ENCODE measurements at regions not wholly inside any gene's neighbourhood (a gene's known extent, or its start where the extent isn't known, plus 50 kb on each side); places are given as distances from the start of the nearest gene placed in this dataset.

GRCh38 chr16:5505091-5505887, 407.7 kb upstream of the EEF2KMT start:
- Mint-ChIP-seq H3K27me3 (no peaks in the 10 kb centered on the region), H3K4me3 (no peak overlapping the region), H3K27ac (no peak overlapping the region), H3K36me3 (ENCODE audit: low read depth) (no peaks in the 10 kb centered on the region), H3K4me1 (no peaks in the 10 kb centered on the region), H3K9me3 (peaks cover 3% of the 10 kb centered on the region)
- no peak for DNase-seq
- CTCF ChIA-PET = no interaction called here
- POLR2A ChIA-PET = no interaction called here

GRCh38 chr16:5504064-5504781, 406.6 kb upstream of the EEF2KMT start:
- CTCF ChIA-PET = no interaction called here

GRCh38 chr16:5502944-5503343, 405.3 kb upstream of the EEF2KMT start:
- CTCF ChIA-PET = no interaction called here
- no peak overlapping the region for H3K4me3 Mint-ChIP-seq
- POLR2A ChIA-PET = no interaction called here
- no peaks in the 10 kb centered on the region for H3K4me1 Mint-ChIP-seq
- no peaks in the 10 kb centered on the region for H3K9me3 Mint-ChIP-seq
- H3K27me3 Mint-ChIP-seq = no peaks in the 10 kb centered on the region
- no peak overlapping the region for H3K27ac Mint-ChIP-seq
- DNase-seq = no peak
- H3K36me3 Mint-ChIP-seq (ENCODE audit: low read depth) = no peaks in the 10 kb centered on the region

More at GRCh38 chr16:5504064-5504781, 406.6 kb upstream of the EEF2KMT start:
- POLR2A ChIA-PET = no interaction called here
- DNase-seq = no peak
- no peak overlapping the region for H3K27ac Mint-ChIP-seq
- H3K4me3 Mint-ChIP-seq = no peak overlapping the region
- no peaks in the 10 kb centered on the region for H3K36me3 Mint-ChIP-seq (ENCODE audit: low read depth)
- H3K27me3 Mint-ChIP-seq = no peaks in the 10 kb centered on the region
- H3K9me3 Mint-ChIP-seq = no peaks in the 10 kb centered on the region
- H3K4me1 Mint-ChIP-seq = no peaks in the 10 kb centered on the region

- H3K4me3 Mint-ChIP-seq = no peak overlapping the region
- ChIA-PET POLR2A (no interaction called here), CTCF (no interaction called here)
- no peaks in the 10 kb centered on the region for H3K9me3 Mint-ChIP-seq
- no peaks in the 10 kb centered on the region for H3K4me1 Mint-ChIP-seq
- H3K36me3 Mint-ChIP-seq (ENCODE audit: low read depth) = no peaks in the 10 kb centered on the region
- no peak overlapping the region for H3K27ac Mint-ChIP-seq
- no peak for DNase-seq
- no peaks in the 10 kb centered on the region for H3K27me3 Mint-ChIP-seq
Measured at GRCh38 chr16:5502467-5502869, 404.9 kb upstream of the EEF2KMT start.

- Mint-ChIP-seq H3K9me3 (no peaks in the 10 kb centered on the region), H3K4me1 (no peaks in the 10 kb centered on the region), H3K27me3 (no peaks in the 10 kb centered on the region), H3K27ac (no peak overlapping the region), H3K36me3 (ENCODE audit: low read depth) (no peaks in the 10 kb centered on the region), H3K4me3 (no peak overlapping the region)
- DNase-seq = no peak
- ChIA-PET CTCF (no interaction called here), POLR2A (no interaction called here)
Measured at GRCh38 chr16:5500526-5500925, 402.9 kb upstream of the EEF2KMT start.

- H3K4me1 Mint-ChIP-seq = no peaks in the 10 kb centered on the region
- CTCF ChIA-PET = no interaction called here
- POLR2A ChIA-PET = no interaction called here
- H3K4me3 Mint-ChIP-seq = no peak overlapping the region
- H3K9me3 Mint-ChIP-seq = no peaks in the 10 kb centered on the region
- H3K27me3 Mint-ChIP-seq = no peaks in the 10 kb centered on the region
- no peak for DNase-seq
- no peaks in the 10 kb centered on the region for H3K36me3 Mint-ChIP-seq (ENCODE audit: low read depth)
- no peak overlapping the region for H3K27ac Mint-ChIP-seq
Measured at GRCh38 chr16:5498562-5498961, 401.0 kb upstream of the EEF2KMT start.

GRCh38 chr16:5496013-5496412, 398.4 kb upstream of the EEF2KMT start:
- no peaks in the 10 kb centered on the region for H3K36me3 Mint-ChIP-seq (ENCODE audit: low read depth)
- H3K27me3 Mint-ChIP-seq = no peaks in the 10 kb centered on the region
- H3K9me3 Mint-ChIP-seq = no peaks in the 10 kb centered on the region
- no peak overlapping the region for H3K27ac Mint-ChIP-seq
- H3K4me1 Mint-ChIP-seq = no peaks in the 10 kb centered on the region
- no peak for DNase-seq
- ChIA-PET POLR2A (no interaction called here), CTCF (no interaction called here)
- H3K4me3 Mint-ChIP-seq = no peak overlapping the region

GRCh38 chr16:5490499-5490898, 392.9 kb upstream of the EEF2KMT start:
- peak; percentile 20 for DNase-seq
- no peak overlapping the region for H3K4me3 Mint-ChIP-seq
- H3K27ac Mint-ChIP-seq = no peak overlapping the region
- POLR2A ChIA-PET = no interaction called here
- no peaks in the 10 kb centered on the region for H3K36me3 Mint-ChIP-seq (ENCODE audit: low read depth)
- H3K27me3 Mint-ChIP-seq = no peaks in the 10 kb centered on the region
- CTCF ChIA-PET = interaction anchor here (0.8 kb wide), 1 partner anchor 126 kb away, joined by 3 read pairs; no protein-coding TSS in a partner anchor
- H3K4me1 Mint-ChIP-seq = no peaks in the 10 kb centered on the region
- no peaks in the 10 kb centered on the region for H3K9me3 Mint-ChIP-seq

- Mint-ChIP-seq H3K36me3 (ENCODE audit: low read depth) (no peaks in the 10 kb centered on the region), H3K9me3 (no peaks in the 10 kb centered on the region), H3K27me3 (no peaks in the 10 kb centered on the region), H3K4me1 (no peaks in the 10 kb centered on the region), H3K4me3 (no peak overlapping the region), H3K27ac (no peak overlapping the region)
- ChIA-PET POLR2A (no interaction called here), CTCF (interaction anchor here (0.7 kb wide), 1 partner anchor 9 kb away, joined by 4 read pairs; no protein-coding TSS in a partner anchor)
- DNase-seq = no peak
Measured at GRCh38 chr16:5488581-5488980, 391.0 kb upstream of the EEF2KMT start.

GRCh38 chr16:5487728-5488127, 390.1 kb upstream of the EEF2KMT start:
- no peaks in the 10 kb centered on the region for H3K4me1 Mint-ChIP-seq
- POLR2A ChIA-PET = no interaction called here

GRCh38 chr16:5482256-5482655, 384.7 kb upstream of the EEF2KMT start:
- no peaks in the 10 kb centered on the region for H3K4me1 Mint-ChIP-seq
- H3K36me3 Mint-ChIP-seq (ENCODE audit: low read depth) = no peaks in the 10 kb centered on the region
- ChIA-PET CTCF (no interaction called here), POLR2A (no interaction called here)
- H3K9me3 Mint-ChIP-seq = no peaks in the 10 kb centered on the region
- H3K4me3 Mint-ChIP-seq = no peak overlapping the region
- no peaks in the 10 kb centered on the region for H3K27me3 Mint-ChIP-seq
- no peak overlapping the region for H3K27ac Mint-ChIP-seq
- DNase-seq = no peak

More at GRCh38 chr16:5487728-5488127, 390.1 kb upstream of the EEF2KMT start:
- CTCF ChIA-PET = no interaction called here
- Mint-ChIP-seq H3K9me3 (no peaks in the 10 kb centered on the region), H3K27me3 (no peaks in the 10 kb centered on the region), H3K4me3 (no peak overlapping the region), H3K36me3 (ENCODE audit: low read depth) (no peaks in the 10 kb centered on the region), H3K27ac (no peak overlapping the region)
- no peak for DNase-seq

GRCh38 chr16:5480431-5481195, 383.0 kb upstream of the EEF2KMT start:
- DNase-seq = no peak
- Mint-ChIP-seq H3K4me1 (no peaks in the 10 kb centered on the region), H3K27me3 (no peaks in the 10 kb centered on the region), H3K36me3 (ENCODE audit: low read depth) (no peaks in the 10 kb centered on the region), H3K4me3 (no peak overlapping the region), H3K27ac (no peak overlapping the region), H3K9me3 (no peaks in the 10 kb centered on the region)
- ChIA-PET CTCF (interaction anchor here (1.1 kb wide), 1 partner anchor 8 kb away, joined by 4 read pairs; no protein-coding TSS in a partner anchor), POLR2A (no interaction called here)

- Mint-ChIP-seq H3K9me3 (no peaks in the 10 kb centered on the region), H3K4me1 (no peaks in the 10 kb centered on the region), H3K27ac (no peak overlapping the region), H3K4me3 (no peak overlapping the region), H3K36me3 (ENCODE audit: low read depth) (no peaks in the 10 kb centered on the region), H3K27me3 (no peaks in the 10 kb centered on the region)
- POLR2A ChIA-PET = no interaction called here
- CTCF ChIA-PET = interaction anchor here (1.1 kb wide), 1 partner anchor 9 kb away, joined by 4 read pairs; no protein-coding TSS in a partner anchor
- DNase-seq = no peak
Measured at GRCh38 chr16:5479926-5480325, 382.3 kb upstream of the EEF2KMT start.
